IPS-18c (cell line): ENCODE measurements at regions not wholly inside any gene's neighbourhood (a gene's known extent, or its start where the extent isn't known, plus 50 kb on each side); places are given as distances from the start of the nearest gene placed in this dataset.

Experiments
- H3K4me3 ChIP-seq: 2 replicates; pipeline ENCODE4 v1.7.0; 2013; ENCODE audit warnings: low read depth, mild to moderate bottlenecking, low read length, moderate library complexity; ENCODE audit not compliant: insufficient read depth
- H3K9me3 ChIP-seq: one replicate; pipeline ENCODE4 v1.6.1; 2013; ENCODE audit warnings: mild to moderate bottlenecking, low read length, moderate library complexity; ENCODE audit not compliant: control insufficient read depth, insufficient read depth

DNA sequence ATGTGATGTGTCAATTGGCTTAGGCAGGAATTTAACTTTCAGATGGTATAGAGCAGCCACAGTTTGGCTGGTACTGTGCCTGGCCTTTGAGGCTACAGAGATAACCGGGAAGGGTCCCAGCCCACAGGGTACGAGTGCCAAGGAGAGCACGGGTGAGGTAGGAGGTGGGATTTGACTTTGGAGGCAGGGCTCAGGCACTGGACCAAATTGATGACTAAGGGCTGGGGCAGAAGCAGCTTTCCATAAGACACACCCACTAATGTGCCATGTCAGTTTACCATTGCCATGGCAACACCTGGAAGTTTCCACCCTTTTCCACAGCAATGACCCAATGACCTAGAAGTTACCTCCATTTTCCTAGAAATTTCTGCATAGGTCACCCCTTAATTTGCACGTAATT is 466.2 kb downstream of the TSHZ3 start:
- H3K4me3 ChIP-seq, result no peak overlapping the region
- H3K9me3 ChIP-seq, result no peaks in the 10 kb centered on the region

DNA sequence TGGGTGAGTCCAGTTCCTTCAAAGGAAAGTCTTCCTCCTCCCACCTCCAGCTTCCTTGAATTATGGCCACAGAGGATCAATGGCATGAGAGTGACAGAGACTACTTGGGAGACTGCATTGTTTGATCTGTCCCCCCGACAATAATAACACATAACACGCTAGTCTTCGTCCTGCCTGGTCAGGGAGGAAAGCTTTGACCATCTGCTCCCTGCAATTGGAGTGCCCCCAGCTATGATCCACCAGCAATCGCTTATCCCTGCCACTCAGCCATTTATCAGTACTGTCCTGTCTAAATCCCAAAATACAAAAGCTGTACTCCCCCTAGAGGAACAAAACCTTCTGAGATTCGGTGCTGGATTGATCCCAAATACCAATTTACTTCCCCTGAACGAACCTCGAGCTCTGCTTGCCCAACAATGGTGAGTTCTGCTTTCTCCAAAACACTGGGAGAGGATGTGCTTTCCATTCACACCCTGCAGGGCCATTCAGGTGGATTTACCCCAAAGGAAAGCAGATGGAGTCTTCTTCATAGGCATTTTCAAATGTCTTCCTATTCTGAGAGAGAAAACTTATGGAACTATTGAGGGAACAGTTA is 466.7 kb downstream of the TSHZ3 start:
- no peaks in the 10 kb centered on the region for H3K9me3 ChIP-seq
- no peak overlapping the region for H3K4me3 ChIP-seq

DNA sequence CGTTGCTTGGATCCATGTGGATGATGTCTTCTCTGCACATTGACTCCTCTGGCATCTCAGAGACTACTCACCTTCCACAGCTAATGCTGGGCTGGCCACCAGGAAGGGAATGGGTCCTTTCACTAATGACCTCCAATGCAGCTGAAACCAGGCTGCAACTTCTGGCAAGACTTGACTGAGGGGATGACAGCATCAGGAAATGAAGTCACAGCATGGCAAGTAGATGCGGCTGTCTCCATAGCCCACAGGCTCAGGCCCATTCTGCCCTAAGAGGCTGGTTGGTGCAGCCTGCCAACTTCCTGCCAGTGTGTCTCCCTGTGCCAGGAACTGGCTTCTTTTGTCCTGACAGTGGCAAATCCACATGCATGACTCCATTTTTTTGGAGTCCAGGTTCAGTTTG is 467.3 kb downstream of the TSHZ3 start:
- H3K4me3 ChIP-seq, result no peak overlapping the region
- H3K9me3 ChIP-seq, result no peaks in the 10 kb centered on the region

DNA sequence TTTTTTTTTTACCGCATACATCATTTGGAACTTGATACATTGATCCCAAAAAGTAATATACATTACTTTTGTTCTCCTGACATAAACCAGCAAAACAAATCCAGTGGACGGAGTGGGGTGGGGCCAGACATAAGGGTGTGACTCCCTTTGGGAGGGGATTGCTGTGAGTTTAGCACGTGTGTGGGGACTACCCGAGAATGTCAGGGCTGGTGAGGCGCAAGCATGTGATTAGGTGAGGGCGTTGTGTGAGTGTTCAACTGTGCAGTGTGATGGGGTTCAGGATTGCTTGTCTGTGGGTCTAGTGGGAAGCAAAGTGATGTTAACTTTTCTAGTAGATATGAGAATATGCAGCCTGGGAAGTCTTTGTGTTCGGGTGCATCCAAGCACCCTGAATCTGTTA is 468.0 kb downstream of the TSHZ3 start:
- Histone ChIP-seq H3K4me3 (no peak overlapping the region), H3K9me3 (no peaks in the 10 kb centered on the region)

DNA sequence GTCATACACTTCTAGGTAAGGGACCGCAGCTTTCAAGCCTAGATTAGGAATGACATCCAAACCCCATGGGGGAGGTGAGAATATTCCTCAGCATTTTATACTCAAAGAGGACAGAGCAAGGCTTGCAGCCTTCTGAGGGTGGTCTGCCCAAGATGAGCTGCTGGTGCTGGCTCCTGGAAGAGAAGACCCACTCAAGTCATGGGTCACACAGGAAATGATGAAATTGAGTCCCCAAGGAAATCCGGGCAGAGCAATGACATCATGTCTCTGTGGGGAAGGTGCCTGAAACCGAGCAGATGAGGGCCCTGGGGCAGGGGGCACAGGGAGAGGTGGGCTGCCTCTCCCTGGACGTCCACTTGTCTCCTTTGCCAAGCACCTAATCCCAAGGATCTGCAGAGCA is 468.7 kb downstream of the TSHZ3 start:
- no peak overlapping the region for H3K4me3 ChIP-seq

DNA sequence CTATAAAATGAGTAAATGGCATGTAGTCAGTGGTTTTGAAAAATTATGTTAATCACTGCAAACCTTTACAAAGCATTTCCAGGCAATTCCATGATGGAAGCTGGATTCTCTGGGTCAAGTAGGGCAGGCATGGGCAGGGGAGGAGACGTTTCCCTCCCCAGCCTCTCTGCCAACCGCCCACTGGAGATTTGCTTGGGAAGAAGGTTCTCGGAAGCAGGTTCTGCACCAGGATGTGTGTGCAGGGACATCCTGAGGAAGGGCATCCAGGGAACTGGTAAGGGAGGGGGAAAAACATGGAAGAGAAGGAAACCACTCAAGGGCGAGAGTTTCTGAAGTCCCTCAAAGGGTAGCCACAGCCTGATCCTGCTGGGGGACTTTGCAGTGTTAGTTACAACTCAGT is 469.1 kb downstream of the TSHZ3 start:
- no peaks in the 10 kb centered on the region for H3K9me3 ChIP-seq
- H3K4me3 ChIP-seq, result no peak overlapping the region

More for the DNA sequence above, 468.7 kb downstream of the TSHZ3 start:
- no peaks in the 10 kb centered on the region for H3K9me3 ChIP-seq

DNA sequence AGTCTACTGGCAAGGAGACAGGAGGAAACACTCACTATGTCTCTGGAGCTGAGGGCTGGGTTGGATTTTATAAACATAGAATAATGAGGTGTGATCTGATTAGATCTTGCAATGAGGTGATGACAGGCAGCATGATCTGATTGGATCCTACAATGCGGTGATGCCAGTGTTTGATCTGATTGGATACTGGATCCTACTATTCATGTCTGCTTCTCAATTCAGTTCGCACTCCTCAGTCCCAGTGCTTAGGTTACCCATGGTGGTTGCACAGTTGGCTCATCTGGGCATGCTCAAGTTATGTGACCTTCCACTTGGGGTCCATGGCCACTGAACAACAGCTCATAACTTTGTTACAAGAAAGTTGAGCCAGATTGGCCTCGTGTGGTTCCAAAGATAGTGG is 469.5 kb downstream of the TSHZ3 start:
- H3K4me3 ChIP-seq, result no peak overlapping the region
- no peaks in the 10 kb centered on the region for H3K9me3 ChIP-seq

DNA sequence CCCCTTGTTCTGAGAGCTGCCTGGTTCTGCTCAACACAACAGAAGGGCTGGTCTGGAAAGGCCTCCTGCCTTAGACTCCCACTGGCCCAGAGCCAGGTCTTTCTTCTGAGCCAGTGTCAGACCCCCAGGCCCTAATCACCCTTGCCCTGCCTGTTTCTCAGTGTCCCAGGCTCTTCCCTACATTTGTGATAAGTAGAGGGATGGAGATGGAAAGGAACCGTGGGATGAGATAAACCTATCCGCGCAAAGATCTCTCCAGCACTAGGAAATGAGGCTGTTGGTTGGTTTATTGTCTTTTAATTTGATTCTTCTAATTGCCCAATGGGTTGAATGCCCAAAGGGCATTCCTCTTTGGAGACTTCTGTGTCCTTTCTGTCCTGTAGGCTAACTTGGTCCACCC is 470.0 kb downstream of the TSHZ3 start:
- Histone ChIP-seq H3K9me3 (no peaks in the 10 kb centered on the region), H3K4me3 (no peak overlapping the region)

DNA sequence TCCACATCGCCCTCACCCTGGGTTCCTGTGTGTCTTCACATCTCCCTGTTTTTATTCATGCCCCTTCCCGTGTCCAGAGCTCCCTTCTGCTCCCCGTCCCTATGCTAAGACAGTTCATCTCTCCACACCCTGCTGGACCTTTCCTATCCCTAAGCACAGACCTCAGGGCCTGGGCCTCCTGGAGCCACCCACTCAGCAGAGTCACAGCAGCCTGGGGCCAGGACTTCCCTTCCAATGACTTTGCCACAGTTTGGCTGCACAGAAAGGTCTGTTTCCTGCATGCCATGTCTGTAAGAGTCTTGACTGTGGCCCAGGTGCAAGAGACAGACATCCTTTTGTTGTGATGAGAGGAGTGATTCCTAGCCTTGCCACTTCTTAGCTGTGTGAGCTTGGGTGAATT is 470.7 kb downstream of the TSHZ3 start:
- H3K9me3 ChIP-seq, result no peaks in the 10 kb centered on the region
- no peak overlapping the region for H3K4me3 ChIP-seq

DNA sequence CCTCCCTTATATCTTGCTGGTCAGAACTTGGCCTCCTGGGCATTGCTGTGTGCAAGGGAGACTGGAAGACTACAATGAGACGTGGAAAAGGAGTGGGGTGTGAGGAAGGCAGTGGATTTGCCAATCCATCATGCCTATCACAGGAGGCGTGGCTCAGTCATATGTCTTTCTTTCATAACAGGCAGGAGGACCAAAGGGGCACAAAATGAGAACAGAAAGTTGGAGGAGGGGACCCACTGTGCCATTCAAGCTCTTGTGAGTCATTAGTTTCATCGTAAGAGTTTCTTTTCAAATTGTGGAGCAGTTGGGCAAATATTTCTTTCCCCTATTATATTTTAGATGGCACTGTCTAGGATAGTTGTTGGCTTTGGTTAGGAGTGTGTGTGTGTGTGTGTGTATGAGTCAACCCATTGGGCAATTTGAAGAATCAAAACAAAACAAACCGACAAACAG is 471.5 kb downstream of the TSHZ3 start:
- H3K4me3 ChIP-seq, result no peak overlapping the region
- no peaks in the 10 kb centered on the region for H3K9me3 ChIP-seq

DNA sequence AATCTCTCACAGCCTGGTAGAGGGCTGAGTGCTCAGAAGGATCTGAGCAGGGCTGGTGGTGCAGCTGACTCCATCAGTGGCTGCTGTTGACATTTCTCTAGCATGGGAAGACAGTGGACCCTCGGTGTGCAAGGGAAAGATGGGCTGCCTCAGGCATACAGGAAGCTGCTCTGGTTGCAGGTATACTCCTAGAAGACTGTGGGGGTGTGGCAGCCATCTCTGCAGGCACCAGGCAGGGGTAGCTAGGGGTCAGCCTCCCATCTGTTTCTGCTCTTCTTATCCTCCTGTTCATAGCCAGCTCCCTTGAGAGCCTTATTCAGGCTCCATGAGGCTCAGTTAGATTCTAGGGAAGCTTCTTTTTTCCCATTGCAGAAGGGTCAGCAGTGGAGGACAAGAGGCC is 475.5 kb downstream of the TSHZ3 start:
- peaks cover 2% of the 10 kb centered on the region for H3K9me3 ChIP-seq
- H3K4me3 ChIP-seq, result no peak overlapping the region

DNA sequence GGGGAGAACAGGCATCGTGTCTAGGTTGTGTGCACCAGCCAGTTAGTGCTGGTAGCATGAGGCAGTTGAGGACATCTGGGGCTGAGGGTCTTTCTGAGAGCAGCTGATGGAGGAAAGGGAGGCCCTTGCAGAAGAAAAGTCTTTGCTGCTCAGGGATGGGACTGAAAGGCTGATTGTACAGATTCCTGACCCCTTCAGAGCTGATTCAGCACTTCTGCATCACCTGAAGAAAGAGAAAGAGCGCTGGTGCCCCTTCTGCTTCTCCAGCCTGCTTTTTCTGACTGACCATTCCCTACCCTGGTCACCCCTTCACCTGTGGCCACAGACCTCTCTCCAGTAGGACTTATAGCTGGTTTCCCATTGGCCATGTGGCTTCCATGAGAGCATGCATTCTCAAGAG is 476.2 kb downstream of the TSHZ3 start:
- no peak overlapping the region for H3K4me3 ChIP-seq
- peaks cover 3% of the 10 kb centered on the region for H3K9me3 ChIP-seq

DNA sequence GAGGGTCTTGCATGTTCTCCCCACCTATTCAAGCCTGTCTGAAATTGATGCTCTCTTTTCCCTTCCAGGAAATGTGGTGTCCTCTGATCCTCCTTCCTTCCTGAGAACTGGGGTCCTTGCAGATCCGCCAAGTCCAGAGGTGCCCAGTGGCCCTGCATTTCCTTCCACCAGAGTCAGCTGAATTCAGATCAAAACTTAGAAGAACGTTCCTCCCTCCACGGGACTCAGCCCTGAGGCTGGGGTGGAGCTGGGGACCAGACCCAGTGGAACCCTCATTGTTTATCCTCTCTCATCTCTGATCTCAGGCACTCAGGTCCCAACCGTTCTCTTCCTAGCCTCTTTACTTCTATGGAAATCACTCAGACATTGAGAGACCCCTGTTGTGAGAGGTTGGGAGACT is 477.3 kb downstream of the TSHZ3 start:
- Histone ChIP-seq H3K9me3 (peaks cover 3% of the 10 kb centered on the region), H3K4me3 (no peak overlapping the region)

DNA sequence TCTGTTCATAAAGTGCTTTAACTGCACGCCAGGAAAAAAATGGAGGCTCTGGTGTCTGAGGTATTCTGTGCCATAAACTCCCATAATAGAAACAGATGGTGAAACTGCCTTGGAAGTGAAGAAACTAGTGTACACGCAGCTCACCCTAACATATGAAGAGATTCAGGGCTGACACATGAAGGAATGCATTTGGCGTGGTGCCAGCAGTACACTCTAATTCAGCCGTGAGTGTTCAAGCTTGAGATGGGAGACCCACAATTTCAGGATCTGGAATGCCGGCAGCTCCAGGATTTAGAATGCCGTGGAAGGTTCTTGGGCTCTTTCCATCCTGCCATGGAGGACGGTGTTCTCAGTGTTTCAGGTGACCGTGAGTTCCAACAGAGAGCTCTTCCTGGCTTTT is 478.4 kb downstream of the TSHZ3 start:
- peaks cover 3% of the 10 kb centered on the region for H3K9me3 ChIP-seq
- H3K4me3 ChIP-seq, result no peak overlapping the region

DNA sequence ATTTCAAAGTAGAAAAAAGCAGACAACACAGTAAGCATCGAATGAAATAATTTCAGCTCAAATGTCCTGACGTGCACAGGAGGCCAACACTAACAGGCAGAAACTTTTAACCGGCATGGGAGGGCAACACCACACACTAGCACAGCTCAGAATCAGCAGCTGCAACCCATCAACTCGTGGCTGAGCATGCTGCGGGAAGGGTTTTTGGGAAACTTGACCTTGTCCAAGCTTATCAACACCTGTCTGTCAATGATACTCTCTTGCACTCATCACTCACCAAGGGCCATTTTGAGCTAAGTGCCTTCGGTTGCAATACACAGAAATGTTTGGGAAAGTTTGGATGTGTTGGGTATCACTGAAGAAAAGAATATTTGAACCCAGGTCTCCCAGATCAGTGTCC is 483.7 kb downstream of the TSHZ3 start:
- H3K9me3 ChIP-seq, result peaks cover 3% of the 10 kb centered on the region
- no peak overlapping the region for H3K4me3 ChIP-seq

DNA sequence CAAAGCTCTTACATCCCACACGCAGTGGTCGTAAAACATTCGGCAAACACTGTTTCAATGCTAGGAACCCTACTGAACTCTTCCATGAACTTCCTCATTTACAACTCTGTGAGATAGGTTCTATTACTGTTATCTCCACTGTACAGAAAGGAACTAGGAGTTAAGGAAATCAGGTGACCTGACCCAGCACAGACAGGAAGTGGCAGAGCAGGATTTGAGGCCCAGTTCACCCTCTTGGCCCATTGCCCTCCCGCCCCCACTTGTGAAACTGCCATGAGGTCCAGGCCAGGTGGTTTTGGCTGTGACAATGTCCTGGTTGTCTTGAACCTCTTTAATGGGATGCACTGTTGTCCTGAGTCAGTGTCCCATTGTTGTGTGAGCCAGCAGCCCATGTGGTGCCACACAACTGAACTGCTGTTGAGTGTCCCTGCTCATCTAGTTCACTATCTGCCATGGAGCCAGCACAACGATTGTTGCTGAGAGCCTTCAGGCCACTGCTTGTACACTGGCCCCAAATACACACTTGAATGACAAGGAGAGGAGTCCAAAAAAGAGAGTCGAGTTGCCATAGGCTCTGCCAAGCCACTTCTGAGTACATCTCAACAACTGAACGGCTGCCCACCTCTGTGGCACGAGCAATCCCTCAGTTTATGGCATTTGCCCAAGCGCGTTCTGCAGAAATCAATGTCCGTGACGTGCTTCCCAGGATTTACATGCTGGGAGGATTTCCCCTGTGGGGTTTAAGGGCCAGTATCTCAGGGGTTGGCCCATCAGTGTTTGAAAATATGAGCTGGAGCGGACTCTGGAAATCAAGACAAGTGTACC is 484.6 kb downstream of the TSHZ3 start:
- Histone ChIP-seq H3K4me3 (no peak overlapping the region), H3K9me3 (peaks cover 3% of the 10 kb centered on the region)

DNA sequence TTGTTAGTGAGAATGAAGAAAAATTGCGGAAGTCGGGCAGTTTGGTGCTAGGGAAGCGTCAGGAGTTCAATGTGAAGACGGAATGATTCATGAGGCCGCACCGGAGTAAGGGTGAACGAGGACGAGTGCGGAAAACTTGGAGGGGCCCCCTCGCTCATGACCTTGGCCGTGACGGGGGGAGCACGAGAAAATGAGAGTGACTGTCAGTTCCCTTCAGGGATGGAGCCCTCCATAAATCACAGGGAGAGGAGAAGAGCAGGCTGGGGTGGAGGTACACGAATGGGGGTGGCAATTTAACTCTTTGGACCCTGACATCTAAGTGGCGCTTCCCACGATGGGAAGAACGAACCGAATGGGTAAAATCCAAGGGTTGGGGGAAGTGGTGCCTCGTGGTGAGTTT is 486.4 kb downstream of the TSHZ3 start:
- Histone ChIP-seq H3K9me3 (peaks cover 2% of the 10 kb centered on the region), H3K4me3 (no peak overlapping the region)

DNA sequence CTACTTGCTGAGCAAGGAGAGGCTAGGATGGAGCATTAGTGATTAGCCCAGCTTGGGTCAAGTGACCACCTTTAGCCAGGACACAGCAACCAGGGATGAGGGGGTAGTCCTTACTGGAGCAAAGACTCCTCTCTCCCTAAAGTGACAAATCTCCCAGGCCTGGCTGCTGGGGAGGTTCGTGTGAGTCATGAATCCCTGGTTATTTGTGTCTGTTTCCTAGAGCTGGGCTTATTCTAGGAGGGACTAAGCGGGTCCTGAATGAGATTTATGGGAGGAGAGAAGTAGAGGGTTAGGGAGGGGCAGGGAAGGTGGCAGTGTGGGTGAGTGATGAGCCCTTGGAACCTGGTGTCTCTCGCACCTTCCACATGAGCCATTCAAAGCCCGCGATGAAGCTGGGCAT is 487.3 kb downstream of the TSHZ3 start:
- H3K9me3 ChIP-seq, result peaks cover 2% of the 10 kb centered on the region
- H3K4me3 ChIP-seq, result no peak overlapping the region
